Stimulated activated CD8-positive, alpha-beta memory T cell treated with anti-CD3 and anti-CD28 coated beads, Interleukin-15, amount 100 ng/mL, for 24 hours (primary cell): ENCODE measurements at regions not wholly inside any gene's neighbourhood (a gene's known extent, or its start where the extent isn't known, plus 50 kb on each side); places are given as distances from the start of the nearest gene placed in this dataset.

ENCODE experiments used
- DNase-seq: peaks from one replicate; pipeline ENCODE4 v3.0.0-alpha.2; 2020; ENCODE audit warnings: low read depth

DNA sequence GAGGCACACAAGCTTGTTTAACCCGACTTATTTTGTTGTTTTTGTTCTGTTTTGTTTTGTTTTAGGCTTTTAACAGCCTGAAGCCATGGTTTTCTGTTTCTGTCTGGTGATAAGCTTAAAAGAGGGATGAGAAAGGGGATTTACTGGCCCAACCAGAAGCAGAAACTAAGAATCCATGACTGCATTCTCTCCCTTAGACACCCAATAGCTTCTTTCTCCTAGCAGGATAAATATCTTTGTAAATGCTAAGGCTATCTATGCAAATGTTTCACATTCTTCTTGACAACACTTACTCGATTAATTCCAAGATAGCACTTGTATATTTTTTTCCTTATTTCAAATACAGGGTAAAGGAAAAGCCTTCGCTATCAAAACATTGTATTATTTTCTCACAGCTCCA lies 53.7 kb upstream of the SMAD1 start:
- DNase-seq, result no peak

DNA sequence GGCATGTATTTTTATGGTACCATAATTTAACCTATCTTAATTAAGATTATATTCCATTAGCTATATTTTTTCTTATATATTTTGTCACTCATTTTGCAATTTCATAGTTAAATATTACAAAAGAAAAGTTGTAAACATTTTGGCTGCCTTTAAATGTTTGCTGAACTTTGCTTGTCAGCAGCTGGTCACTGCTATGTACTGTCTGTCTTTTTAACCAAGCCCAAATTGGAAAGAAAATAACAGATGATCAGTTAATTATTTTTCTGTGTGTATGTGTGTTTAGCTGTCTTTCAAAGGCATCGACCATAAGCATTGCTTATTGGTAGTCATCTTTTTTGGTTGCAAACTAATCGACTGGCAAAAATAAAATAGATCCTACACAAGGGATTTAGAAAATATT lies 54.4 kb upstream of the SMAD1 start:
- no peak for DNase-seq

DNA sequence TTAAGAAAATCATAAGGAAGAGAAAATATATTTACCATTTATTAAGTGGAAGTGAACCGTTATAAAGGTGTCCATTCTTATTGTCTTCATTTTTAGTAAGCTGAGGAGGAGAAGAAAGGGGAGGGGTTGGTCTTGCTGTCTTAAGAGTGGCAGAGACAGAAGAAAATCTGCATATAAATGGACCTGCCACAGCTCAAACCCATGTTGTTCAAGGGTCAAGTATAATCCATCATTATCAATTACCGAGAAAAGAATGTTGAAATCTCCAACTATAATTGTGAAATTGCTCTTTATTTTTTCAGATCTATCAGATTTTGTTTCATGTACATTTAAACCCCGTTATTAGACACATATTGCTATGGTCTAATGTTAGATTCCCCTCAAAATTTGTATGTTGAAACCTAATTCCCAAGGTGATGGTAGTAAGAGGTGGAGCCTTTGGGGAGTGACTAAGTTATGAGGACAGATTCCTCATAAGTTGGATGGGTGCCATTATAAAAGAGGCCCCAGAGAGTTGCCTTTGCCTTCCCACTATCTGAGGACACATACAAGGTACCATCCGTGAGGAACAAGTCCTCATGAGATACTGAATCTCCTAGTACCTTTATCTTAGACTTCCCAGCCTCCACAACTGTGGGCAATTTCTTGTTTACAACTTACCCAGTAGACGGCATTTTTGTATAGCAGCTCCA lies 58.5 kb upstream of the SMAD1 start:
- no peak for DNase-seq

GRCh38 chr4:145420595-145421214 lies 60.9 kb upstream of the SMAD1 start:
- no peak for DNase-seq

DNA sequence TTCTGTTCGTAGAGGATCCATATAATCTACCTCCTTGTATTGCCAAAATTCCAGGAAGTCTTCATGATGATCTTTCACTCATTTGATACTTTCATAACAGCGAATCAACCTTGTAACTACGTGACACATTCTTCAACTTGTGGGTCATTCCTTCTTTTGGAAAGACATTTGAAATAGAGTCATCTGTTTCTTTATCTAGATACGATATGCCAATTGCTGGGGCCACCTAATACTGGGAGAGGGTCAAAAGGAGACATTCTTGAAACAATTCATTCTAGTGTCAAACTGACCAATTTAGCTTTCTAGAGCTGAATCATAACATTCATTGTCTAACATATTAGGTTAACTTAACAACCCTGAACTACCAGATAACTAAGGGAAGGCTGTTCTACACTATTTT lies 62.9 kb upstream of the SMAD1 start:
- DNase-seq, result no peak

DNA sequence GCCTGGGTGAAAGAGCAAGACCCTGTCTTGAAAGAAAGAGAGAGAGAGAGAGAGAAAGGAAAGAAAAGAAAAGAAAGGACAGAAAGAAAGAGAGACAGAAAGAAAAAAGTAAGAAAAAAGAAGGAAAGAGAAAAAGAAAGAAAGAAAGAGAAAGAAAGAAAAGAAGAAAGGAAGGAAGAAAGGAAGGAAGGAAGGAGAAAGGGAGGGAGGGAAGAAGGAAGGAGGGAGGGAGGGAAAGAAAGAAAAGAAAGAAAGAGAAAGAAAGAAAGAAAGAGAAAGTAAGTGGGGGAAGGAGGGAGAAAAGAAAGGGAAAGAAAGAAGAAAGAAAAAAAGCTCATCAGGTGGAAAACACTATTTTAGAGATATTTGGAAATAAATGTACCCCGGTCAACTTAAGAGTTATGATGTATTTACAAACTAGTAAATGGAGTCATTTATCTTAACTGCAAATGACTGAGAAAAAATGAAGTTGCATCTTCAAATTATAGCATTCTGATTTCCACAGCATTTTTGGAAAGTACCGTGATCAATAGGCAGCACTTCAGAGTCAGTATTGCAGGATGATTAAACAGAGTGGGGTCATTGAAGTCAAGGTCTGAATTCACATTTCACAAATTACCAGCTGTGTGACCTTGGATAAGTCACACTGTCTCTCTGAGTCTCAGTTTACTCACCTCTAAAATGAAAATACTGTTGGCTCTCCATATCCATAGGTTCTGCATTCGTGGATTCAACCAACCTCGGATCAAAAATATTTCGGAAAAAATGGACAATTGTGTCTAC lies 64.1 kb upstream of the SMAD1 start:
- DNase-seq, result no peak

DNA sequence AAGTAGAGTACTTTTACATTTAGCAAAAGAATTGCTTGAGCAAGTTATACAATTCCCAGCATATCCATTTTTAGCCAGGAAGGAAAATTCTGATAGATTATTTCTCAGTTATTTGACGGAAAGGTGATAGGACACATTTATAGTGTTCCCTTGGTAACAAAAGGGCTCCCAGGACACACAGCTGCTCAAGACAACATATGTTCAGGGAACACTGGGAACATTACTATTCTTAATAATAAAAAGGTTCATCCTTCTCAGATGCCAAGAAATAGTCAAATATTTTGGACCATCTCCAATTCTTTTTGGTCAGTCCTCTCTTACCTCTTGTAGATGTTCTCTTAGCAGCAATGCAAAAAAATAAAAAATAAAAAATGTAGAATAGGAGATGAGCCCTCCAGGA lies 66.8 kb upstream of the SMAD1 start:
- no peak for DNase-seq

- DNase-seq, result no peak
Observed at GRCh38 chr4:145414226-145414625, 67.4 kb upstream of the SMAD1 start.

DNA sequence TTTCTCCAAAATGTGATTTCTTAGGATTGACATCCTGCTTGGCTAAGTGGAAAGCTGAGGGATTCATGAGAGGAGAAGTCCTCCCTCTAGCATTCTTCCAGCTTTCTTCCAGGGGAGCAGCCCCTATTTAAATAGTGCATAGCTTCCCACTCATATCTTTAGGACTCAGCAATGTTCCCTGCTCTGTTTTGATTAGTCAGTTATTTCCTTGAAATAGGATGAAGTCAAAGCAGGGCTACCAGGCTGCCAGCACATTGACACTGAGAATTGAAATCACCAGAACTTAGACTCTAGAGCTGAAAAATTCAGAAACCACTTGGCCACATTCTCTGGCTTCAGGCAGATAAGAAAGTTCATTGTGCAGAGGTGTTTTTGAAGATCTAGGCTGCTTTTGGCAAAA lies 74.7 kb upstream of the SMAD1 start:
- DNase-seq, result no peak

GRCh38 chr4:145404761-145405160 lies 76.9 kb upstream of the SMAD1 start:
- no peak for DNase-seq

- no peak for DNase-seq
Observed at GRCh38 chr4:145396581-145396980, 85.1 kb upstream of the SMAD1 start.

DNA sequence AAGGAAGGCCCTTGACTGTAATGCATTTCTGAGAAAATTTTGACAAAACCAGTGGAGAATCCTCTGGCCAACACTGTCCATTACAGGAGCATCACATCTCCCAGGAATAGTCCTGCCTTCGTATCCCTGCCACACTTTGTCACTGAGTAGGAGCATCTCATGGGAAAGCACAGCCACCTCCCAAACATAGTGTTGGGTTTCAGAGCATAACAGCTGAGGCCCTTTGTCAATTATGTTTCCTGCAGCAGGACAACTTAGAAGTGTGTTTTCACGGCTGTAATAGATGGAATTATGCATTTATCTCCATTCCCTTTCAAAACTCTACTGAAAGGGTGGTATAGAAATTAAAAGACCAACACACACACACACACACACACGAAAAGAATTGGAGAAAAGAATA lies 91.1 kb upstream of the SMAD1 start:
- DNase-seq, result no peak

DNA sequence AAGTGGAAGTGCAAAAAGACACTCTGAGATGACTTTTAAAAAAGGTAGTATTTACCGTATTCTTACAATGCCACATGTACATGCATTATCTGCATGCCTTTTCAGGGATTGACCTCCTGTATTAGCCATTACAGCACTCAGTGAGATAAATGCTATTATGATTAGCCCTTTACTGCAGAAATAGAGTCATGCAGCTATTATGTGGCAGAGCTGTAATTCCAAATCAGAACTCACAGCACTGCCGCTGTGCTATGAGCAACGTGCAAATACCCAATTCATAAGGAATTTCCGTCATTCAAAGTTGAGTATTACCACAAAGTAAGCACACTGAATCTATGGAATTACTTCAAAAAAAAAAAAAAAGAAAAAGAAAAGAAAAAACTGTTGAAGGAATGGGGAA lies 92.1 kb upstream of the SMAD1 start:
- no peak for DNase-seq

- no peak for DNase-seq
Observed at GRCh38 chr4:145388043-145388442, 93.6 kb upstream of the SMAD1 start.

DNA sequence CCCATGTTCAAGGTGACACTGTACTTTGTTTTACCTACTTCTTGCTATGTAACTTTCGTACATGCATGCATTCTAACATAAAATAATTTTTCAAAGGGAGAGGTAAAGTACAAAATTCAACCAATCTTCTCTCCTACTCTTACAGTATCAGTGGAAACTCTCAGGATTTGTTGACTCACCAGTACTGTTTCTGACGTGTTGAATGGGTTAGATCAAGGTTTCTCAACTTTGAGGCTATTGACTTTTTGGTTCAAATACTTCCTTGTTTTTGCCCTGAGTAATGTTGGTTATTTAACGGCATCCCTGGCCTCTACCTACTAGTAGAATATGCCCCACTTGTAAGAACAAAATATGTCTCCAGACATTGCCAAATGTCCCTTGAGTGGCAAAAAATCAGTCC lies 94.6 kb upstream of the SMAD1 start:
- DNase-seq, result no peak

DNA sequence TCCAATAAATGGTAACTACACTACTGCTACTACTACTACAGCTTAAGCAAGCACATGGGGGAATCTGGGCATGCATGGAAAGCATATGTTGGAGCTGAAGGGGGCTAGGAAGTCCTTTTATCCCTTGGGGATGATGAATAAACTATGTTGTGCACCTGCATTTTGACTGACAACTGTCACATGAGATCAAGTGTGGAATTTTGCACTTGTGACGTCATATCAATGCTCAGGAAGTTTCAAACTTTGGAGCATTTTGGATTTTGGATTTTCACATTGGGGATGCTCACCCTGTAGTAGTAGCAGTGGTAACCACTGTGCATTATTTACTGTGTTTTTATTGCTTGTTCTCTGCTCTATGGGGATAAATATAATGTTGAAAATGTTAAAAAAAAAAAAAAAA lies 100.5 kb upstream of the SMAD1 start:
- no peak for DNase-seq

GRCh38 chr4:145380123-145380522 lies 101.5 kb upstream of the SMAD1 start:
- no peak for DNase-seq

DNA sequence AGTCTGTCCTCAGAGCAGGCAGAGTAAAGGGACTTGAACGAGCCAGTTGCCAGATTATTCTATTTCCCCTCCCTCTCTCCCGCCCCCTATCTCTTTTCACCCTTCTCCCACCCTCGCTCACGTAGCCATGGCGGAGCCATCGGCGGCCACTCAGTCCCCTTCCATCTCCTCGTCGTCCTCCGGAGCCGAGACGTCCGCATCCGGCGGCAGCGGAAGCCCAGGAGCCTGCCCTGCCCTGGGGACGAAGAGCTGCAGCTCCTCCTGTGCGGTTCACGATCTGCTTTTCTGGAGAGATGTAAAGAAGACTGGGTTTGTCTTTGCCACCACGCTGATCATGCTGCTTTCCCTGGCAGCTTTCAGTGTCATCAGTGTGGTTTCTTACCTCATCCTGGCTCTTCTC lies 106.2 kb upstream of the SMAD1 start:
- no peak for DNase-seq

DNA sequence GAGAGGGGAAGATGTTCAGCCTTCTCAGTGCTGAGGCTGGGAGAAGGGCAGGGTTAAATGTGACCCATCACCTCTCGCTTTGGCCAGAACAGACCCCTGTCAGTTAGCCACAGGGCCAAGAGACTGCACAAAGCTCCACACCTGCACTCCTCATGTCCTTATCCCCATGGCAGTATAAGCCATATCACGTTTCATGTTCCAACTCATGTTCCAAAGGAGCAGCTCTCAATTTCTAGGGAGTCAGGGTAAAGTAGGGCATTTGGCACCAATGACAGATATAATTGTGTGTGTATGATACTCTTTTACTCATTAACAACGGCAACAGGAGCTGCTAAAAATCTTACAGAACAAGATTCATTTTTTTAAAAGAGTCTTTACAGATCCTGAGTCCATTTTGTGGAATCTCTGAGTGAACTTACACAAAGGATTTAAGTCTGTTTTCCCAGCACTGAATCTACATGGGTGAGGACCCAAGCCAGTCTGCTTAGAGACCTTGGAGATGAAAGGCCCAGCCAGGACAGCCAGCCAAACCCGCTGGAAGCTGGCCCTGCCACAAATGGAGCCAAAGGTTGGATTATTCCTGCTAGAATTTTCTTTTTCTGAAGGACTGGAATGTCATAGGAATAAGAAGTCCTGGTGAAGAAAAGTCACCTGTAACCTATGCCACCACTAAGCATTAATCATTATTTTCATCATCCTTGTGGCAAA lies 129.1 kb upstream of the SMAD1 start:
- DNase-seq, result no peak

DNA sequence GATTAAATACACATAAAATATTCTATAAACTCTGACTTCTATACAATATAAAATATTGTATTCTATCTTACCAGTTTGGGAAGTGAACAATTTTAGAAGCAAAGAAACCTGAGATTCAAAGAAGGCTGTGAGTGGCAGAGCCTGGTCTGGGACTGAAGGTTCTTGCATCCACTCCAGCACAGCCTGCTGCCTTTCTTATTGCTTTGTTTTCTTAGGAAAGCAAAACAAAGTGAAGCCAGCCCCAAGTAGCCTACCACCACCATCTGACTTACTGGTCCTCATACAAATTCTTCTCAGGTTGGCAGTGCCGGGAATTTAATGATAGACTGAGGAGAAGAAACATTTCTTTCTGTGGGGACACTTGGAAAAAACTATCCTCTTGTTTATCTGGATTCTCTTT lies 129.7 kb upstream of the SMAD1 start:
- DNase-seq, result no peak

- DNase-seq, result no peak
Observed at GRCh38 chr4:145351162-145351561, 130.5 kb upstream of the SMAD1 start.

DNA sequence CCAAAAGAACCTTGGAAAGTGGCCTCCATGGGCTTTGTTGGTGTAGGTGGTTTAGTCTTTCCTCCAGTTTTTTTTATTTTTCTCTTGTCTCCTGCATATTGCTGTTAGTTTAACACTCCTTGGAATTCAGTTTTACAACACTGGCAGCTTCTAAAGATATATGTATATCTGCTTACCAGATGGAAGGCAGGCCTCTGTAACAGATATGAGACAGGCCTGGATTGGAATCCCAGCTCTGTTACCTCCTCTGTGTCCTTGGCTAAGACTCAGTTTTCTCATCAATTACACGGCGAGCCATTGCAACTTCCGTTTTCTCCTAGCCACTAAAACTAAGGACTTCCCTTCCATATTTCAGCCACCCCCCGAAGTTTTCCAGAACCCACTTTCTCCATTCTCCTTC lies 133.4 kb upstream of the SMAD1 start:
- DNase-seq, result no peak

DNA sequence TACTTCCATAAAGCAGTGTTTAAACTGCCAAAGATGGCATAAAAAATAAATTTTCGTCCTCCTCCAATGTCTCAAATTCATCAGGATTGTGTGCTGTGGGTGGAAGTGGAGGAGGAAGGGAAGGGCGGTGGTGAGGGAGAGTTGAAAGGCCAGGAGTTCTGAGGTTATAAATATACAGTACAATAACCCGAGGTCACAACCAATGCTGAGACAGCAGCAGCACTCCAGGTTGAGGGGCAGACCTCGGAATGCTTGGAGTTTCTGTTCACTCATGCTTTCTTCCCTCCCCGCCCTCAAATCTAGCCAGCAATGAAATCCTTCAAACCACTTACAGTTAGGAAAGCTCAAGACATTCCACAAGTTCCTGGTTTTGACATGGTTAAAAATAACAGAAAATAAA lies 134.0 kb upstream of the SMAD1 start:
- no peak for DNase-seq
